H9 (cell line): ENCODE measurements at regions not wholly inside any gene's neighbourhood (a gene's known extent, or its start where the extent isn't known, plus 50 kb on each side); places are given as distances from the start of the nearest gene placed in this dataset.

Experiments used
- DNase-seq: peaks from one replicate; pipeline ENCODE4 v3.0.0-alpha.2; 2017
- H2AFZ ChIP-seq: one replicate; pipeline ENCODE4 v1.6.1; 2013; ENCODE audit warnings: mild to moderate bottlenecking, low read length, control low read depth, moderate library complexity
- H2AK5ac ChIP-seq: 2 replicates; pipeline ENCODE4 v1.6.1; 2013; ENCODE audit warnings: low read length, control low read depth, mixed read lengths; ENCODE audit not compliant: insufficient read length
- H2BK120ac ChIP-seq: one replicate; pipeline ENCODE4 v1.6.1; 2013; ENCODE audit warnings: low read depth, mild to moderate bottlenecking, low read length, control low read depth, inconsistent platforms; ENCODE audit not compliant: poor library complexity, severe bottlenecking
- H2BK12ac ChIP-seq: 2 replicates; pipeline ENCODE4 v1.6.1; 2013; ENCODE audit warnings: low read length, control low read depth, mixed read lengths, low read depth; ENCODE audit not compliant: insufficient read length
- H2BK15ac ChIP-seq: 2 replicates; pipeline ENCODE4 v1.6.1; 2013; ENCODE audit warnings: low read depth, low read length, control low read depth
- H2BK20ac ChIP-seq: one replicate; pipeline ENCODE4 v1.6.1; 2013; ENCODE audit warnings: low read depth, mild to moderate bottlenecking, low read length, control low read depth, inconsistent platforms; ENCODE audit not compliant: poor library complexity, severe bottlenecking
- H2BK5ac ChIP-seq: 2 replicates; pipeline ENCODE4 v1.6.1; 2013; ENCODE audit warnings: low read length, control low read depth, mixed read lengths; ENCODE audit not compliant: insufficient read length
- H3K14ac ChIP-seq: 2 replicates; pipeline ENCODE4 v1.6.1; 2013; ENCODE audit warnings: low read length, control low read depth; ENCODE audit not compliant: insufficient read depth
- H3K18ac ChIP-seq: 2 replicates; pipeline ENCODE4 v1.6.1; 2013; ENCODE audit warnings: low read depth, mild to moderate bottlenecking, mixed read lengths, low read length, control low read depth; ENCODE audit not compliant: insufficient read length
- H3K23ac ChIP-seq: 2 replicates; pipeline ENCODE4 v1.6.1; 2013; ENCODE audit warnings: low read length, control low read depth, mixed read lengths, low read depth; ENCODE audit not compliant: insufficient read length
- H3K23me2 ChIP-seq: 2 replicates; pipeline ENCODE4 v1.6.1; 2013; ENCODE audit warnings: low read depth, mild to moderate bottlenecking, mixed read lengths, low read length, control low read depth; ENCODE audit not compliant: insufficient read length, poor library complexity, severe bottlenecking
- H3K27ac ChIP-seq: 2 replicates; pipeline ENCODE4 v1.5.1; 2013; ENCODE audit warnings: low read length, control low read depth, mixed read lengths, low read depth; ENCODE audit not compliant: insufficient read length
- H3K27me3 ChIP-seq: 2 replicates; pipeline ENCODE4 v1.6.1; 2013; ENCODE audit warnings: low read length, control low read depth, inconsistent platforms; ENCODE audit not compliant: insufficient read depth
- H3K4ac ChIP-seq: 2 replicates; pipeline ENCODE4 v1.6.1; 2013; ENCODE audit warnings: low read depth, mild to moderate bottlenecking, control low read depth, inconsistent platforms, low read length, moderate library complexity
- H3K4me1 ChIP-seq: 2 replicates; pipeline ENCODE4 v1.6.1; 2013; ENCODE audit warnings: low read length, control low read depth, inconsistent platforms; ENCODE audit not compliant: insufficient read depth
- H3K4me2 ChIP-seq: 2 replicates; pipeline ENCODE4 v1.6.1; 2013; ENCODE audit warnings: low read length, control low read depth, mixed read lengths; ENCODE audit not compliant: insufficient read length, insufficient read depth
- H3K56ac ChIP-seq: 2 replicates; pipeline ENCODE4 v1.6.1; 2013; ENCODE audit warnings: low read depth, mild to moderate bottlenecking, mixed read lengths, low read length, control low read depth; ENCODE audit not compliant: insufficient read length
- H3K79me1 ChIP-seq: 2 replicates; pipeline ENCODE4 v1.6.1; 2013; ENCODE audit warnings: low read depth, mild to moderate bottlenecking, moderate library complexity, low read length, control low read depth, inconsistent platforms; ENCODE audit not compliant: insufficient read depth, poor library complexity, severe bottlenecking
- H3K79me2 ChIP-seq: 2 replicates; pipeline ENCODE4 v1.6.1; 2013; ENCODE audit warnings: low read length, control low read depth, inconsistent platforms; ENCODE audit not compliant: insufficient read depth
- H3K9ac ChIP-seq: 2 replicates; pipeline ENCODE4 v1.6.1; 2013; ENCODE audit warnings: low read length, control low read depth, mixed read lengths; ENCODE audit not compliant: insufficient read length; ENCODE audit errors: extremely low read depth
- H3K9me3 ChIP-seq: one replicate; pipeline ENCODE4 v1.6.1; 2013; ENCODE audit warnings: low read depth, low read length, inconsistent platforms; ENCODE audit not compliant: control insufficient read depth
- H3T11ph ChIP-seq: one replicate; pipeline ENCODE4 v1.6.1; 2013; ENCODE audit warnings: mild to moderate bottlenecking, low read length, control low read depth, inconsistent platforms
- H4K20me1 ChIP-seq: one replicate; pipeline ENCODE4 v1.6.1; 2013; ENCODE audit not compliant: control insufficient read depth, insufficient read length, insufficient read depth
- H4K5ac ChIP-seq: 2 replicates; pipeline ENCODE4 v1.6.1; 2013; ENCODE audit warnings: low read depth, mild to moderate bottlenecking, mixed read lengths, low read length, control low read depth; ENCODE audit not compliant: insufficient read length
- H4K8ac ChIP-seq: replicated peaks from 2 replicates; pipeline ENCODE4 v1.6.1; 2013; ENCODE audit warnings: low read length, control low read depth, mixed read lengths, low read depth; ENCODE audit not compliant: insufficient read length
- H4K91ac ChIP-seq: 2 replicates; pipeline ENCODE4 v1.6.1; 2013; ENCODE audit warnings: low read depth, mild to moderate bottlenecking, moderate library complexity, mixed read lengths, low read length, control low read depth; ENCODE audit not compliant: insufficient read length
- H3K27ac Mint-ChIP-seq, 3 experiments: 2 replicates in 2 of 3; 3 replicates in 1 of 3; pipeline ENCODE4 v1.8.0; 2020 to 2021; ENCODE audit warnings: mixed read lengths in 3 of 3, mild to moderate bottlenecking in 1 of 3, moderate library complexity in 1 of 3
- H3K27me3 Mint-ChIP-seq: 2 replicates; pipeline ENCODE4 v1.8.0; 2021; ENCODE audit warnings: low read depth, mild to moderate bottlenecking, moderate library complexity, mixed read lengths
- H3K36me3 Mint-ChIP-seq, 3 experiments: 2 replicates in 2 of 3; 3 replicates in 1 of 3; pipeline ENCODE4 v1.8.0; 2020 to 2021; ENCODE audit warnings: low read depth in 3 of 3, mixed read lengths in 3 of 3; ENCODE audit not compliant: insufficient read depth in 1 of 3
- H3K4me1 Mint-ChIP-seq, 2 experiments: 2 replicates each; pipeline ENCODE4 v1.8.0; 2020; ENCODE audit warnings: mixed read lengths in 2 of 2
- H3K4me3 Mint-ChIP-seq, 2 experiments: 2 replicates in 1 of 2; 3 replicates in 1 of 2; pipeline ENCODE4 v1.8.0; 2020 to 2021; ENCODE audit warnings: mild to moderate bottlenecking in 2 of 2, mixed read lengths in 2 of 2, moderate library complexity in 1 of 2
- H3K9me3 Mint-ChIP-seq, 2 experiments: 2 replicates in 1 of 2; 3 replicates in 1 of 2; pipeline ENCODE4 v1.8.0; 2020; ENCODE audit warnings: mild to moderate bottlenecking in 2 of 2, mixed read lengths in 2 of 2, moderate library complexity in 1 of 2
- WGBS: extraction: QIAGEN DNeasy Blood & Tissue Kit; methylation state at CpG from one replicate; pipeline ENCODE4 v1.1.7; 2013; ENCODE audit warnings: missing lambda C conversion rate, low lambda C conversion rate, mixed read lengths; ENCODE audit not compliant: insufficient read length; ENCODE audit errors: extremely low coverage; 5-methylcytosine and 5-hydroxymethylcytosine counted together
- TF ChIP-seq, protein P1 (sequence below): fragments of 200-600 bp; sonication (generic); conservative IDR thresholded peaks from 3 replicates; pipeline ENCODE4 v1.8.0; 2021; ENCODE audit warnings: antibody characterized with exemption, mild to moderate bottlenecking

- Mint-ChIP-seq H3K36me3 (no peaks in the 10 kb centered on the region), H3K9me3 (no peaks in the 10 kb centered on the region), H3K27me3 (no peaks in the 10 kb centered on the region), H3K27ac (no peak overlapping the region), H3K4me3 (no peak overlapping the region), H3K4me1 (no peaks in the 10 kb centered on the region)
- no peak overlapping the region for H3K14ac ChIP-seq
- DNase-seq, result no peak
- no CpG with 5 or more reads among the region's 1 CpG for WGBS
- H3T11ph ChIP-seq, result no peak overlapping the region
- H4K20me1 ChIP-seq, result no peaks in the 10 kb centered on the region
- H2BK120ac ChIP-seq, result no peak overlapping the region
- no peak overlapping the region for H2AFZ ChIP-seq
- H3K23ac ChIP-seq, result no peak overlapping the region
- no peaks in the 10 kb centered on the region for H3K4me1 ChIP-seq
- H3K79me1 ChIP-seq, result no peaks in the 10 kb centered on the region
- H4K8ac ChIP-seq, result no peak overlapping the region
- no peak overlapping the region for H4K91ac ChIP-seq
- H2BK5ac ChIP-seq, result no peak overlapping the region
- H4K5ac ChIP-seq, result no peak overlapping the region
- no peaks in the 10 kb centered on the region for H3K23me2 ChIP-seq
- H2BK12ac ChIP-seq, result no peak overlapping the region
- H3K56ac ChIP-seq, result no peak overlapping the region
- H2AK5ac ChIP-seq, result no peak overlapping the region
- no peak overlapping the region for H2BK20ac ChIP-seq
- no peak overlapping the region for H3K18ac ChIP-seq
- no peaks in the 10 kb centered on the region for H3K9me3 ChIP-seq
- TF ChIP-seq, protein P1, sequence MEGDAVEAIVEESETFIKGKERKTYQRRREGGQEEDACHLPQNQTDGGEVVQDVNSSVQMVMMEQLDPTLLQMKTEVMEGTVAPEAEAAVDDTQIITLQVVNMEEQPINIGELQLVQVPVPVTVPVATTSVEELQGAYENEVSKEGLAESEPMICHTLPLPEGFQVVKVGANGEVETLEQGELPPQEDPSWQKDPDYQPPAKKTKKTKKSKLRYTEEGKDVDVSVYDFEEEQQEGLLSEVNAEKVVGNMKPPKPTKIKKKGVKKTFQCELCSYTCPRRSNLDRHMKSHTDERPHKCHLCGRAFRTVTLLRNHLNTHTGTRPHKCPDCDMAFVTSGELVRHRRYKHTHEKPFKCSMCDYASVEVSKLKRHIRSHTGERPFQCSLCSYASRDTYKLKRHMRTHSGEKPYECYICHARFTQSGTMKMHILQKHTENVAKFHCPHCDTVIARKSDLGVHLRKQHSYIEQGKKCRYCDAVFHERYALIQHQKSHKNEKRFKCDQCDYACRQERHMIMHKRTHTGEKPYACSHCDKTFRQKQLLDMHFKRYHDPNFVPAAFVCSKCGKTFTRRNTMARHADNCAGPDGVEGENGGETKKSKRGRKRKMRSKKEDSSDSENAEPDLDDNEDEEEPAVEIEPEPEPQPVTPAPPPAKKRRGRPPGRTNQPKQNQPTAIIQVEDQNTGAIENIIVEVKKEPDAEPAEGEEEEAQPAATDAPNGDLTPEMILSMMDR, result no peak
- H3K79me2 ChIP-seq, result no peaks in the 10 kb centered on the region
- no peak overlapping the region for H2BK15ac ChIP-seq
- H3K4me2 ChIP-seq, result no peak overlapping the region
- no peak overlapping the region for H3K9ac ChIP-seq
- no peak overlapping the region for H3K4ac ChIP-seq
- no peak overlapping the region for H3K27ac ChIP-seq
- H3K27me3 ChIP-seq, result no peaks in the 10 kb centered on the region
Observed at GRCh38 chr21:18118566-18118965, 126.1 kb upstream of the CHODL start.
